ENCODE measurements at regions not wholly inside any gene's neighbourhood (a gene's known extent, or its start where the extent isn't known, plus 50 kb on each side); places are given as distances from the start of the nearest gene placed in this dataset.
"Not testable (repeated sequence)": the region's sequence is repeated elsewhere in the genome, so short reads cannot be mapped to it uniquely, and the experiment has no call there.

GRCh38 chr5:86244153-86244552, 373.6 kb upstream of the COX7C start:
- DNase-seq (ENCODE audit: low read depth): no peak
- TF ChIP-seq CTCF (IDR thresholded peaks at IDR 0.05; ENCODE audit: control insufficient read depth, extremely low read depth, insufficient read depth): no peak
- H3K4me3 ChIP-seq (ENCODE audit: low read depth, low read length): no peak overlapping the region

- DNase-seq (ENCODE audit: low read depth): no peak
- TF ChIP-seq CTCF (IDR thresholded peaks at IDR 0.05; ENCODE audit: control insufficient read depth, extremely low read depth, insufficient read depth): no peak
- no peak overlapping the region for H3K4me3 ChIP-seq (ENCODE audit: low read depth, low read length)
These were observed 359.9 kb upstream of the COX7C start for GRCh38 chr5:86257871-86258270.

GRCh38 chr5:86284400-86285190, 333.1 kb upstream of the COX7C start:
- H3K4me3 ChIP-seq (ENCODE audit: low read depth, low read length); DNase-seq (ENCODE audit: low read depth): not testable (repeated sequence)

- DNase-seq (ENCODE audit: low read depth): not testable (repeated sequence)
These were observed 330.3 kb upstream of the COX7C start for GRCh38 chr5:86287437-86287836.

GRCh38 chr5:86289786-86290185, 328.0 kb upstream of the COX7C start:
- not testable (repeated sequence) for H3K4me3 ChIP-seq (ENCODE audit: low read depth, low read length); DNase-seq (ENCODE audit: low read depth)

More at GRCh38 chr5:86287437-86287836, 330.3 kb upstream of the COX7C start:
- not testable (repeated sequence) for H3K4me3 ChIP-seq (ENCODE audit: low read depth, low read length)

GRCh38 chr5:86292811-86293210, 324.9 kb upstream of the COX7C start:
- H3K4me3 ChIP-seq (ENCODE audit: low read depth, low read length); DNase-seq (ENCODE audit: low read depth): not testable (repeated sequence)

GRCh38 chr5:86302643-86303042, 315.1 kb upstream of the COX7C start:
- H3K4me3 ChIP-seq (ENCODE audit: low read depth, low read length); DNase-seq (ENCODE audit: low read depth): not testable (repeated sequence)

- H3K4me3 ChIP-seq (ENCODE audit: low read depth, low read length); DNase-seq (ENCODE audit: low read depth): not testable (repeated sequence)
- TF ChIP-seq CTCF (IDR thresholded peaks at IDR 0.05; ENCODE audit: control insufficient read depth, extremely low read depth, insufficient read depth): peak; percentile 55
These were observed 312.7 kb upstream of the COX7C start for GRCh38 chr5:86305050-86305449.

- no peak overlapping the region for H3K4me3 ChIP-seq (ENCODE audit: low read depth, low read length)
- no peak for DNase-seq (ENCODE audit: low read depth)
- TF ChIP-seq CTCF (IDR thresholded peaks at IDR 0.05; ENCODE audit: control insufficient read depth, extremely low read depth, insufficient read depth): no peak
These were observed 302.8 kb upstream of the COX7C start for GRCh38 chr5:86314951-86315350.

GRCh38 chr5:86320266-86320665, 297.5 kb upstream of the COX7C start:
- H3K4me3 ChIP-seq (ENCODE audit: low read depth, low read length): no peak overlapping the region
- TF ChIP-seq CTCF (IDR thresholded peaks at IDR 0.05; ENCODE audit: control insufficient read depth, extremely low read depth, insufficient read depth): no peak
- DNase-seq (ENCODE audit: low read depth): no peak

All from LNCaP clone FGC (cell line).